HG02588 (cell line): ENCODE measurements at regions not wholly inside any gene's neighbourhood (a gene's known extent, or its start where the extent isn't known, plus 50 kb on each side); places are given as distances from the start of the nearest gene placed in this dataset.
"Not testable (repeated sequence)": the region's sequence is repeated elsewhere in the genome, so short reads cannot be mapped to it uniquely, and the experiment has no call there.

ENCODE experiments used
- ATAC-seq: cut with Tn5 transposase; IDR thresholded peaks from one replicate; pipeline ENCODE4 v1.9.1; 2021; ENCODE audit warnings: mild to moderate bottlenecking, moderate library complexity; ENCODE audit not compliant: unreplicated experiment

DNA sequence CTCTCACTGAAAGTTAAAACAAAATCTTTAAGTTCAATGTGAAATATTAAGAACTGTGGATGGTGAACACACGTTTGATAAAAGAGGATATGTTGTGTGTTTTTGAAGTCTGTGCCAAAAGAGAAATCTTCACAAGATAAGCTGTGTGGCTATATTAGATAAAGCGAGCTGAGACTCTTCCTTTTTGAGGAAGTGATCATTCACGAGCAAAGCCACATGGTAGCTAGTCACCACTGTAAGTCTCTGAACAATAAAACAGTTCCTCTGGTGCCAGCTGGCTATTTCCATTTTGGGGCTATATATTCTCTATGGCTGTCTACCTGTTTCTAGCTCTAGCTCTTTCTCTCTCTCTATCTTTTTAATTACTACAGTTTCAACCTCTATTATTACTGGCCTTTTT is 1849.2 kb upstream of the C9orf72 start:
- ATAC-seq = no peak

DNA sequence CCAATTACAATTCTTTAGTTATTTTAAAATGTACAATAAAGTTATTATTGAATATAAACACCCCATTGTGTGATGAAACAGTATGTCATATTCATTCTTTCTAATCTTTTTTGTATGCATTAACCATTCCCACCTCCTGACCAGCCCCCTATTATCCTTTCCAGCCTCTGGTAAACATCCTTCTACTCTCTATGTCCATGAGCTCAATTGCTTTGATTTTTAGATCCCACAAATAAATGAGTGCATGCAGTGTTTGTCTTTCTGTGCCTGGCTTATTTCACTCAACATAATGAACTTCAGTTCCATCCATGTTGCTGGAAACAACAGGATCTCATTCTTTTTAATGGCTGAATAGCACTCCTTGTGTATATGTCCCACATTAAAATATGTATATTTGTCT is 1858.9 kb upstream of the C9orf72 start:
- no peak for ATAC-seq

DNA sequence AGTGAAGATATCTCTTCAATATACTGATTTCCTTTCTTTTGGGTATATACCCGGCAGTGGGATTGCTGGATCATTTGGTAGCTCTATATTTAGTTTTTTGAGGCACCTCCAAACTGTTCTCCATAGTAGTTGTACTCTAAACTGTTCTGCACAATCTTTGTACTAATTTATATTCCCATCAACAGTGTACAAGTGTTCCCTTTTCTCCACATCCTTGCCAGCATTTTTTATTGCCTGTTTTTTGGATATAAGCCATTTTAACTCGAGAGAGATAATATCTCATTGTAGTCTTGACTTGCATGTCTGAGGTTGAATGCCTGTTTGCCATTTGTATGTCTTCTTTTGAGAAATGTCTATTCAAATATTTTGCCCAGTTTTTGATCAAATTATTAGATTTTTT is 1859.4 kb upstream of the C9orf72 start:
- ATAC-seq = not testable (repeated sequence)

DNA sequence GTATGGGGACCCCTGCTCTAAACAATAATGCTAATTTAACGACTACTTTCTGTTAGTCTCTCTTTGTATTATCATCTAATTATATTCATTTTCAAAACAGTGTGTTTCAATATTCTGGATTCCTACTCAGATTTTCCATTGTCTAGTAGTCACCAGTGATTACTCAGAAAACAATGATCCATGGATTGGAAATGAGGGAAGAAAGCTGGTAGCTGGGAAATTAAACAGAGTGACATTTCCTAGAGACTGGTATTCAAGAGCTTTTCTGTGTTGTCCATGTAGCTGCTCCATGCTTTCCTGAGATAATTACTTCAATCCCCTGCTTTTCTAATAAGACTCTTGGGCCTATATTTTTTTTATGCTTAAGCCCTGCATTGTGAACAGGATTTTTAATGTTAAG is 1862.1 kb upstream of the C9orf72 start:
- no peak for ATAC-seq

DNA sequence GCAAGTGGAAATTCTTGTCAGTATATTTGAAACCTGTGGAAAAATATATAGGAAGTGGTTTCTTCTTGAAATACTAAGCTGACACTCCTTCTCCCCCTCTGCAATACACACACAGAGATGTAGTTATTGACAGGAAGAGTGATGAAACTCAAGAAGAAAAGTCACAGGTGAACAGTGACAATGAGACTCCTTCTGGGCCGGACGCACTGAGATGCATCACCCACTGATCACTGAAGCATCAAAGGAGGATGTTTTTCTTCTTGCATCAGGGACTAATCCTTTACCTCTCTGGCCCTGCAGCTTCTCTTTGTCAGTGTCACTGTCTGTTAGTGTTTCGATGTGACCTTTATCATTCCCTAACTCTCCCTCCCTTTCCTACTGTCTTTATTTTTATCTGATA is 1864.2 kb upstream of the C9orf72 start:
- no peak for ATAC-seq

DNA sequence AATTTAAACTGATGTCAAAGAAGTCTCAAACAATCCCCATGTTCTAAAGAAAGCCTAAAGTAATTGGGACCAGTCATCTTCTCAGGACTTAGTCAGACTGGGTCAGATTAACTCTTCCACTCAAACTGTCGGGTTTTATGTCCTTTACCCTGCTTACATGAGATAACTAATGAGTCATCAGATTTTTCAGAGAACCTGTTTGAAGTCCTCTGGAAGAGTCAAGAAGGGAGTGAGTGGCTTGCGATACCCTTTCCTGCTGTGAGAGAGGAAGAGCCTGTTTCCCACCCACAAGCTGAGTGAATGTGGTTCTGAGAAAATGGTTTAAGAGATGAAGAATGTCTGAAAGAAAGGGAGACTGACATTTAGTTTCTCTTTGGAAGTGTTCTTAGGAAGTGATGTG is 1866.7 kb upstream of the C9orf72 start:
- ATAC-seq = no peak

DNA sequence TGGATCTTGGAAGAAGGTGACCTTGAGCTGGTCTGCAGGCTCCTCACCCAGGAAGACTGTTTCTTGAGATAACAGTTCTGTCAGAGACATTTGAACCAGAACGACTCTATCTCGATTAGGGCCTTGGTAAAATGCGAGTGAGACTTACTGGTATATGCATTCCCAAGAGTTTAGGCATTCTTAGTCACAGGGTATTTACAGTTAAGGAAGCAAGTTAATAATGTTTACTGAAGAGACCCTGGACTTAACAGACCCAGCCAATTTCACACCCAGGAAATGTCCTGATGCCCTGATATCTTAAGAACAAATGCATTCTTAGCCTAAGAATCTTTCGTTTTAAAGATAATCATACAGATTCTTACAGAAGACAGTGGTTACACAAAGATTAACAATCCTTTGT is 1867.2 kb upstream of the C9orf72 start:
- ATAC-seq = no peak

DNA sequence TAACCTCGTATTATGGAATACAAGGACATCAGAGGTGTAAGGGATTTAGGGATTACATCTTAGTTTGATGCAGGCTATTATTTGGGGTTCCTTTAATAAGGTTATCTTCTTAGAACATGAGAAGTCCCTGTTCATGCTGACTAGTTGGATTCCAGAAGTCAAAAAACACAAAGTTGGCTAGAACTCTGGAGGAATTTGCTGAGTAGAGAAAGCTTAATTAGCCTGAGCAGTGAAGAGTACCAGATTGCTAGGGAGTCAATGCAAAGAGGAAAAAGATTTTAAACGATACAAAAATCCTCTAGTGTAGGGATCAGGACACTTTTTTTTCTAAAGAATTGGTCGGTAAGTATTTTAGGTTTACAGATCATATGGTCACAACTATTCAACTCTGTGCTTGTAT is 1872.5 kb upstream of the C9orf72 start:
- no peak for ATAC-seq

DNA sequence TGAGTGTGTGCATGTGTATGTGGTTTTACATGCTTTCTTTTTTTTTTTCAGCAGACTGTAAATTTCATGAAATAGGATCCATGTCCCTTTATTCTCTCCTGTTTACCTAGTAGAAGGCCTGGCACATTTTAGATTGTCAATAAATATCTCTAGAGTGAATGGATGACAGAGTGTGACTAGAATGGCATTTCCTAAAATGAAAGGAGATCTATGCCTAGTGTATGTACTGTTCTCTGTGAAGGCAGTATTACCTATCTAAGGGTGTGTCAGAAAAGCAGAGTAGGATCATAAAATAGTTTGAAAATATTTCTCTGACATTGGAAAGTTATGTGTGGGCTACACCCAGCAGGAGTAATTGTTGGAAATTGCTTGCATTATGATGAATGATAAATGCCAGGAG is 1876.0 kb upstream of the C9orf72 start:
- ATAC-seq = no peak

DNA sequence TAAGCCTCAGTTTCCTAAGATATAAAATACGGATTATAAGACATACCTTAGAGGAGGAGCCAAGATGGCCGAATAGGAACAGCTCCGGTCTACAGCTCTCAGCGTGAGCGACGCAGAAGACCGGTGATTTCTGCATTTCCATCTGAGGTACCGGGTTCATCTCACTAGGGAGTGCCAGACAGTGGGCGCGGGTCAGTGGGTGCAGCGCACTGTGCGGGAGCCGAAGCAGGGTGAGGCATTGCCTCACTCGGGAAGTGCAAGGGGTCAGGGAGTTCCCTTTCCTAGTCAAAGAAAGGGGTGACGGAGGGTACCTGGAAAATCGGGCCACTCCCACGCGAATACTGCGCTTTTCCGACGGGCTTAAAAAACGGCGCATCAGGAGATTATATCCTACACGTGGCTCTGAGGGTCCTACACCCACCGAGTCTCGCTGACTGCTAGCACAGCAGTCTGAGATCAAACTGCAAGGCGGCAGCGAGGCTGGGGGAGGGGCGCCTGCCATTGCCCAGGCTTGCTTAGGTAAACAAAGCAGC is 1877.1 kb upstream of the C9orf72 start:
- ATAC-seq = not testable (repeated sequence)

DNA sequence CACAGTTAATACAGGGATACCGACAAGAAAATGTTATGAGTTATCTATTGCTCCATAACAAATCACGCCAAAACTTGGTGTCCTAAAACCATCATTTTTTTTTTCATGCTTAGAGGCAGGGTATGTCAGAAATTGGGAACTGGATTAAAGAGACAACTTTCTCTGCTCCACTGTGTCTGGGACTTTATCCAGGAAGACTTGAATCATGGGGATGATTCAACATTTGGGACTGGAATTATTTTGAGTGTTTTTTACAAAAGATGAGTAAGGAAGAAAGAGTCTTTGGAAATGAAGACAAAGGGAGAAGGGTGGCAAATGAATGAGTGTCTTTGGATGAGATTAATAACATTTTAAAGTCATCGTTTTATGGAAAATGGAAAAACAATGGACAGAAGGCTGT is 1883.7 kb upstream of the C9orf72 start:
- no peak for ATAC-seq

DNA sequence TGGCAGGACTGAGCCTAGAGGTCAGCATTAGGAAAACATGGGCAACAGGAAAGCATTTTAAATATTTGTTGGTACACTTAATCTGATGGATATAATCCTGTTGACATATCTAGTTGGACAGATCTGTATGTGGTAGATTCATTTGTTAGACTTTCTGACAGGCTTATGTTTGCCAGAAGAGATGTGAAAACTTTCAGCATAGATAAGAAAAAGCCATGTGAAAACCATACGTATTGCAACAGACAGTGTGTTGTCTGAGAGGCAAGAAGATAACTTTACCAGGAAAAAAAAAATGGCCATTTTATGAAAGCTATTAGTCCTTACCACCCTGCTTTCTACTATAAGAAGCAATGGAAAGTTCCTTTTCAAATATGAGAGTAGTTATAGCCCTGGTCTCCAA is 1902.2 kb upstream of the C9orf72 start:
- no peak for ATAC-seq

DNA sequence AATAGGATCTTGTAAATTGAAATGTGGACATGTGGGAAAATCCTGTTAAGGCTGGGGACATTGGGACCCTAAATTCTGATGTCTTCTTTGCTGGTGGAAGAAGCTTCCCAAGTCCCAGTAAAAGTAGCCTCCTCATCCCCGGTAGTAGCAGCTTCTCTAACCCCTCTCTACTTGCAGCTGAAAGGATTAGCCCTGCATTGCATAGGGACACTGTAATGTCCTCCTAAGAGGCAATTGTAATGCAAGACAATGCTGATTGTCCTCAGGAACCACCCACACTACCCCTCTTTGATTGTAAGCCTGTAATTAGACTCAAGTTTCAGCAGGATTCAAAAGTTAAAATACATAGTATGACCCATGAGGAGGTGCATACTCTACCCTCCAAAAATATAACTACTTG is 1938.4 kb upstream of the C9orf72 start:
- no peak for ATAC-seq

DNA sequence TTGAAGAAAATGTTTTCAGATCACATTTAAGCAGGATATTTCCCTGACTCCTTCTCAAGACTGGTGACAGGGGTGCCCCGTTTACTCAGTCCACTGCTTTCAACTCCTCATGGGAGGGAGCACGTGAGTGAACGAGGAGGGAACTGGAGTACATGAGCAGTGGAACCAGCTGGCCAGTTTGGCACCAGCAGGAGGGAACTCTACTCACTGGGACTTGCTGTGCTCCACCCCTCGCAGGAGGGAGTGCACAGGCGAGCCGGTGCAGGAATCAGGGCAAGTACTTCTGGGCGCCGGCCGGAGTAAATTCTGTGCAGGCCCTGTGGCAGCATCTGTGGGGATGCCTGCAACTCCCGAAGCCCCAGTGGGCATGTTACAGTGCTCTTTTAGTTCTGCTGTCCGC is 1941.1 kb upstream of the C9orf72 start:
- no peak for ATAC-seq

DNA sequence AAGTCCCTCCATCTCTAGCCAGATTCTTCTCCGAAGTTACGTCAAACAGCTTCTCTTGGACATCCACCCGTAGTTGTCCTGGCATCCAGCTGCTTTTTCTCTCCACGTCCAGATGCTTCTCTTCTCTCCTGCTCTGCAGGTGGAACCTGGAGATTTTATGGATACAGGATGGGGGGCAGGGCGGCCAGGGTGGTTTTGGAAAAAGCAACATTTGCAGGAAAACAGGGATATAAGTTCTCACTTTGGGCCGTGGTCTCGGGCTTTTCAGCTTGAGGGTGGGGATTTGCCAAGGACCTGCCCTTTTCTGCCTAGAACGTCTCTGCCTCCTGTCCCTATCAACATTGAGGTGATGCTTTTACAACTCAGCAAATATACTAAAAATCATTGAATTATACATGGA is 1941.6 kb upstream of the C9orf72 start:
- ATAC-seq = no peak

DNA sequence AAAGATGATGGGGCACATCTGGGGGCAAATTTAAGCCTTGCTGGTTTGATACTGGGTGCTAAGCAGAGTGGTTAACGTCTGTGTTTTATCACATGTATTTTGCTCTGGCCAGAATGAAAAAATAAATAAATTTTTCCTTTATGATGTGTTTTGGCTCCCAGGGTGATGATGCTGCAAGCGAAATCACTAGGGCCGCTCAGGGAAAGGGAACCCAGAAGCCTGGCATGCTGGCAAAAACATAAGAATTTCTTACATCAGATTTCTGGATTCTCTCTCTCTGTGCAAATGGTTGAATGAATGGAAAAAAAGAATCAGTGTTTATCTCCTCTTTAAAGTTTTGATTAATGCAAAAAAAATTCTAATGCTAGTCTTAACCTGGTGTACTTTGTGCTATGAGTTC is 1975.2 kb upstream of the C9orf72 start:
- ATAC-seq = no peak

DNA sequence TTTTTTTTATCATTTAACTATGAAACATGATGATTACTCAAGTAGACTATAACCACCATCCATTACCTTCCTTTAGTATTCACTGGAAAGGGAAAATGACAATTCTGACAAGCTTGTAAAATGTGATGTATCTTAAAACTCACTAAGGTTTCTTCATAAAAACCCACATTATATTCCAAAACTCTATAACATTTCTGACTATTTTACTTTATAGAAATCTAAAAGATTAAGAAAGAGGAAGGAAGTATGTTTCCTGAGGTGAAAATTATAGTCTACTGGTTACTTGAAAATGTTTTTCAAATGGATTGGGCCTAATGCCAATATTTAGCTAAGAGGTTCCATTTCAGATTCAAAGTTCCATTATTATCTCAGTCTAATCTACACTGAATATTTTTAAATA is 1982.2 kb upstream of the C9orf72 start:
- no peak for ATAC-seq

DNA sequence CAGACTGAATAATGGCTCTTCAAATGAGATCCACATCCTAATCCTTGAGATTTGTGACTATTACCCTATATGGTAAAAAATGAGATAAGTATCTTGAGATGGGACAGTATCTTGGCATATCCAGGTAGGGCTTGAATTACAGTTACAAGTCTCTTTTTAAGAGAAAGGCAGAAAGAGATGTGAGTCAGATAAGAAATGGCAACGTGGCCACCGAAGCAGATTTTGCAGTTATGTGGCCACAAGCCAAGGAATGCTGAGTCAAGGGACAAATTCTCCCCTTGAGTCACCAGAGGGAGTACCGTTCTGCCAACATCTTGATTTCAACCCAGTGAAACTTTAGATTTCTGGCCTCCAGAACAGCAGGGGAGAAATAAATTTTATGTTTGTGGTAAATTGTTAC is 1983.0 kb upstream of the C9orf72 start:
- ATAC-seq = no peak

DNA sequence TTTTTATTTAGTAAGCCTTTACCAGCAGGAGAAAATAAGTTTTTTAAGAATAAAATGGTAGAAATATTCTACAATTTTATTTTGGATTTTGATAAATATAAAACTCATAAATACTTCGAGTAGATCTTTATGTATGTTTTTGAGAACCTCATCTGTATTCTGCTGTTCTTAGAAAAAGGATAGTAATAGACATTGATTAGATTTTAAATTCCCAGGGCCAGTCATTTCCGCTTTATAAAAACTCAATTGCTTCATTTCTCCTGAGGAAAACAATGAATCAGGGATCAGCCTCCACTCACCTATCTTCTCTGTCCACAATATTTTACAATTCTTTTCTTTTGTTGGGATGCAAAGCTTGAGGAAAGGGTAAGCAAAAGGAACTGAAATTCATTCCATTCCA is 1983.5 kb upstream of the C9orf72 start:
- ATAC-seq = no peak

DNA sequence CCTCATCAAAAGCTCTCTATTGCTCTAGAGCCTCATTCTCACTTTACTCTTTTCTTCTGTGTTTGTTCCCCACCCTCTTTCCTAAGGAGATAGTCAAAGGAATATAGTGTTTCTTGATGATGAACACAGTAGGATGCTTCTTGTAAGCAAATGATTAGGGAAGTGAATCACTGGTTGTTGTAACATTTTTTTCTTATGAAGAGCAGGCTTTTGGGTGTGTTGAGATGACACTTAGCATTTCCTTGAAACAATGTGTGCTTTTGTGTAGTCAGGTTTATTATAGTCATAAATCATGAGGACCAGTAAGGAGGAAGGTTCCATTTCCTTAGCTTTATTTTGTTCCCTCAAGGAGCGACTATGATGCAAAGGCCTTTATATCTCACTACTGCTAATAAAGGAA is 1991.3 kb upstream of the C9orf72 start:
- no peak for ATAC-seq

DNA sequence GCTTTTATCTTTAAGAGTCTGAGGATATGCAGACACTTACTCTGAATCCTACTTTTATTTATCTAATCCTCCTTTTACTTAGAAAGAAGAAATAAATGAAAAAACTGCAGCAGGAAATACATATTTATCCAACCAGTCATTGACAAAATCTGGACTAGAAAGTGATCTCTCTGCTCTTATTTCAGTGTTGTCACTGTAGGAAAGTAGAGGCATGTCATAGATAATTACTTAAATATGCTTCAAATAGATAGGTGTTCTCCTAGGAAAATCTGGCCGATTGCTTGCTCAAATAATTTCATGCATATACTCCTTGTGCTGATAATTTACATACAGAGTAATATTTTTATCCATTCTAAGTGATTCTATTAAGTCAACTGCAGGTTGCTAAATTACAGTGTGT is 2001.9 kb upstream of the C9orf72 start:
- no peak for ATAC-seq

DNA sequence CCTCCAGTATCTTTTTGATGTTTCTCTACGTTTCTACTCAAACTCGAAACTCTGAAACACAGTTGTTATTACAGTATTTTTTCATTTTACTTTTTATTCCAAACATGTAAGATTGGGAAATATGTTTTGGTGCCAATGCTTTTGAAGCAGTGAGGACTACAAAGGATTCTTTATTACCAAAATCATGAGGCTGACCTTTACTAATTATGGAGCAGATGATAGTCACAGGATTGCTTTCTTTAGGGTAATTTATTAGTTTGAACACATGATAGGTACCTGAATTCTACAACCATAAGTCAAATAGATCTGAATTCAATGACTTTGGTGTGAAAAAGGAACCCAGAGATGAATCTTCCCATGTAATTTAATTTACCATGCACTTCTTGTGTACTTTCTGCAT is 2015.1 kb upstream of the C9orf72 start:
- no peak for ATAC-seq

DNA sequence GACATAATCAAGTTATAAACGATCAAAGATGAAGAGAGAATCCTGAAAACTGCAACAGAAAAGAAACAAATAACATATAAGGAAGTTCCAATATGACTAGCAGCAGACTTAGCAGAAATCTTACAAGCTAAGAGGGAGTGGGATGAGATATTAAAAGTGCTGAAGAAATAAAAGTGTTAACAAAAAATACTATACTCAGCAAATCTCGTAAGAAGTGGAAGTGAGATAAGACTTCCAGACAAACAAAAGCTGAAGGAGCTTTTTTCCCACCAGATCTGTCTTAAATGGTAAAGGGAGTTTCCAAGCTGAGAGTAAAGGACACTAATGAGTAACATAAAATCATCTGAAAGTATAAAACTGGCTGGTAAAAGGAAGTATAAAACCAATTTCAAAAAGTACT is 2036.0 kb upstream of the C9orf72 start:
- ATAC-seq = no peak

DNA sequence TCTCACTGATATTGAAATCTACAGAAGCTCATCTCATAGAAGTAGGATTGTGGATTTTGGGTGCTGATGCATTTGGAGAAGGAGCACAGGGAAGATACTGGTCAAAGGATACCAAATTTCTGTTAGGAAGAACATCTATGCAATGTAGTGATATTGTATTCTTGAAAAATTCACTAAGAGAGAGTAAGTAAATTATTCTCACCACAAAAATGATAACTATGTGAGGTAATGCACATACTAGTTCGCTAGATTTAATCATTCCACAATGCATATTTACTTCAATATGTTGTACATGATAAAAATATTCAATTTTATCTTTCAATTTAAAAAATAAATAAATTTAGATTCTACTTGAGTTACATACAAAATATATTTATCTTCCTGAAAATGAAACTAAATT is 2040.5 kb upstream of the C9orf72 start:
- ATAC-seq = no peak
